ENCODE measurements at regions not wholly inside any gene's neighbourhood (a gene's known extent, or its start where the extent isn't known, plus 50 kb on each side); places are given as distances from the start of the nearest gene placed in this dataset.

GRCh38 chr3:22886439-22887068 is 316.6 kb upstream of the UBE2E2 start:
- Histone ChIP-seq H3K18ac (ENCODE audit: extremely low read depth, low read length) (no peak overlapping the region), H2BK15ac (ENCODE audit: low read length) (no peak overlapping the region; the same call in 1 of the 2 replicates), H3K27ac (ENCODE audit: low read depth, low read length) (no peak overlapping the region), H3K4me2 (ENCODE audit: insufficient read depth in 1 of 2, low read depth in 2 of 2, low read length in 2 of 2) (no peak overlapping the region), H4K8ac (ENCODE audit: extremely low read depth, insufficient read depth, low read length) (no peak overlapping the region; the same call in 1 of the 2 replicates), H3K79me2 (ENCODE audit: control insufficient read depth in 1 of 2, insufficient read depth in 2 of 2, low read length in 2 of 2) (no peaks in the 10 kb centered on the region), H3K4me1 (replicated peaks in 1 of 4; ENCODE audit: control insufficient read depth in 3 of 4, insufficient read depth in 4 of 4, low read length in 3 of 4) (no peaks in the 10 kb centered on the region), H3K9ac (replicated peaks in 1 of 4; ENCODE audit: extremely low read depth in 1 of 4, low read depth in 3 of 4, low read length in 3 of 4) (no peak overlapping the region), H2BK12ac (ENCODE audit: low read depth, low read length) (no peak overlapping the region), H2BK120ac (replicated peaks; ENCODE audit: low read depth, low read length) (no peak overlapping the region), H3K4ac (replicated peaks; ENCODE audit: insufficient read length, low read depth, low read length) (no peak overlapping the region), H2AK5ac (ENCODE audit: low read depth, low read length) (no peak overlapping the region), H2BK5ac (ENCODE audit: low read depth, low read length) (no peak overlapping the region), H3K23me2 (ENCODE audit: low read depth, low read length) (no peaks in the 10 kb centered on the region), H3K23ac (ENCODE audit: insufficient read length) (no peak overlapping the region), H3K4me3 (ENCODE audit: extremely low read depth in 1 of 4, insufficient read depth in 2 of 4, low read depth in 3 of 4, low read length in 4 of 4) (no peak overlapping the region), H2AFZ (ENCODE audit: low read length) (0 out of 2 replicates have a peak overlapping the region, but pooled peaks have one; percentile 61), H3K27me3 (replicated peaks in 1 of 4; ENCODE audit: control insufficient read depth in 3 of 4, extremely low read depth in 1 of 4, insufficient read depth in 3 of 4, low read length in 3 of 4) (no peaks in the 10 kb centered on the region), H3K36me3 (ENCODE audit: control insufficient read depth in 2 of 4, insufficient read depth in 4 of 4, low read length in 3 of 4) (no peaks in the 10 kb centered on the region), H3K56ac (replicated peaks; ENCODE audit: insufficient read length, low read depth, low read length) (no peak overlapping the region), H3K9me3 (ENCODE audit: insufficient read depth in 2 of 2, low read depth in 1 of 2, low read length in 1 of 2) (no peaks in the 10 kb centered on the region), H4K91ac (replicated peaks; ENCODE audit: insufficient read length, low read length) (no peak overlapping the region), H4K5ac (ENCODE audit: insufficient read length, low read depth, low read length) (no peak overlapping the region), H2BK20ac (ENCODE audit: low read length) (no peak overlapping the region), H3K79me1 (ENCODE audit: low read depth, low read length) (no peaks in the 10 kb centered on the region), H4K20me1 (replicated peaks in 1 of 2; ENCODE audit: control insufficient read depth in 1 of 2, insufficient read depth in 2 of 2, low read length in 2 of 2) (no peaks in the 10 kb centered on the region), H3K14ac (ENCODE audit: insufficient read length) (no peak overlapping the region)
- CTCF ChIA-PET (ENCODE audit: partially characterized antibody): interaction anchor here (0.5 to 5.1 kb wide), 19 partner anchors 9 to 886 kb away, joined by 3 to 29 read pairs (median 4); no protein-coding TSS in a partner anchor
- TF ChIP-seq POLR2AphosphoS5 (IDR thresholded peaks at IDR 0.05; ENCODE audit: low read depth, low read length) (no peak), USF2 (IDR thresholded peaks at IDR 0.05; ENCODE audit: low read length) (no peak)
- FAIRE-seq (no peak), DNase-seq (ENCODE audit: low read depth in 1 of 2, low spot score in 2 of 2) (no peak)
- WGBS, 2 experiments (ENCODE audit: extremely low coverage in 1 of 2, insufficient coverage in 1 of 2, insufficient read length in 1 of 2, insufficient replicate concordance in 2 of 2, low coverage in 1 of 2, low lambda C conversion rate in 2 of 2, missing lambda C conversion rate in 1 of 2): 85% methylated on average over 4 of the region's 4 CpGs; no CpG with 5 or more reads in 1 of the 2 experiments
- POLR2A ChIA-PET (ENCODE audit: partially characterized antibody): no interaction called here

All from H1 (cell line).